ENCODE measurements at regions not wholly inside any gene's neighbourhood (a gene's known extent, or its start where the extent isn't known, plus 50 kb on each side); places are given as distances from the start of the nearest gene placed in this dataset.

- TF ChIP-seq CHD7 (IDR thresholded peaks at IDR 0.05; ENCODE audit: insufficient replicate concordance, low read length) = no peak
- no peak for TF ChIP-seq PHF8 (conservative IDR thresholded peaks at IDR 0.05; ENCODE audit: low read depth, low read length)
- TF ChIP-seq POU5F1 (IDR thresholded peaks at IDR 0.05; ENCODE audit: low read depth, low read length) = no peak
- TF ChIP-seq NANOG (IDR thresholded peaks at IDR 0.05; ENCODE audit: insufficient read depth, low read depth, low read length, poor library complexity, severe bottlenecking) = no peak
- TF ChIP-seq CHD1 (IDR thresholded peaks at IDR 0.05; ENCODE audit: low read depth, low read length) = no peak
- no peak for TF ChIP-seq CBX8 (IDR thresholded peaks at IDR 0.05; ENCODE audit: borderline replicate concordance, low read depth, low read length)
- no peak for TF ChIP-seq RXRA (IDR thresholded peaks at IDR 0.05; ENCODE audit: insufficient read depth, low read depth, low read length)
- no peak for TF ChIP-seq POLR2A (IDR thresholded peaks at IDR 0.05; ENCODE audit: control extremely low read depth in 1 of 2, low read depth in 2 of 2, low read length in 2 of 2)
- no peak for TF ChIP-seq JUN (IDR thresholded peaks at IDR 0.05; ENCODE audit: low read depth, low read length)
Observed at GRCh38 chr1:162951553-162952315, 90.8 kb upstream of the CCDC190 start (continued).
